ENCODE measurements at regions not wholly inside any gene's neighbourhood (a gene's known extent, or its start where the extent isn't known, plus 50 kb on each side); places are given as distances from the start of the nearest gene placed in this dataset.

GRCh38 chr3:64932666-64933342 lies 245.0 kb upstream of the ADAMTS9 start:
- no peak for DNase-seq (ENCODE audit: low read depth in 1 of 2, low spot score in 1 of 2)
- Histone ChIP-seq H3K4me3 (no peak overlapping the region), H3K9me3 (ENCODE audit: low read depth) (no peaks in the 10 kb centered on the region), H3K27ac (no peak overlapping the region), H3K4me1 (ENCODE audit: low read depth) (no peaks in the 10 kb centered on the region), H3K36me3 (no peaks in the 10 kb centered on the region), H3K27me3 (no peaks in the 10 kb centered on the region)
- no peak for TF ChIP-seq CTCF (IDR thresholded peaks at IDR 0.05; ENCODE audit: low read depth, low read length)

- H3K36me3 ChIP-seq, result no peaks in the 10 kb centered on the region
- H3K27me3 ChIP-seq, result no peaks in the 10 kb centered on the region
- H3K4me3 ChIP-seq, result no peak overlapping the region
- no peak for DNase-seq (ENCODE audit: low read depth in 1 of 2, low spot score in 1 of 2)
- no peaks in the 10 kb centered on the region for H3K4me1 ChIP-seq (ENCODE audit: low read depth)
- no peaks in the 10 kb centered on the region for H3K9me3 ChIP-seq (ENCODE audit: low read depth)
- H3K27ac ChIP-seq, result no peak overlapping the region
- no peak for TF ChIP-seq CTCF (IDR thresholded peaks at IDR 0.05; ENCODE audit: low read depth, low read length)
Observed at GRCh38 chr3:64932016-64932518, 244.3 kb upstream of the ADAMTS9 start.

GRCh38 chr3:64930891-64931290 lies 243.1 kb upstream of the ADAMTS9 start:
- H3K9me3 ChIP-seq (ENCODE audit: low read depth), result no peaks in the 10 kb centered on the region
- no peak overlapping the region for H3K27ac ChIP-seq
- H3K4me3 ChIP-seq, result no peak overlapping the region
- no peaks in the 10 kb centered on the region for H3K27me3 ChIP-seq
- no peaks in the 10 kb centered on the region for H3K4me1 ChIP-seq (ENCODE audit: low read depth)
- no peak for TF ChIP-seq CTCF (IDR thresholded peaks at IDR 0.05; ENCODE audit: low read depth, low read length)
- no peaks in the 10 kb centered on the region for H3K36me3 ChIP-seq
- no peak for DNase-seq (ENCODE audit: low read depth in 1 of 2, low spot score in 1 of 2)

GRCh38 chr3:64928683-64929082 lies 240.9 kb upstream of the ADAMTS9 start:
- no peak for TF ChIP-seq CTCF (IDR thresholded peaks at IDR 0.05; ENCODE audit: low read depth, low read length)
- no peak for DNase-seq (ENCODE audit: low read depth in 1 of 2, low spot score in 1 of 2)
- H3K27ac ChIP-seq, result no peak overlapping the region
- H3K27me3 ChIP-seq, result no peaks in the 10 kb centered on the region
- H3K36me3 ChIP-seq, result no peaks in the 10 kb centered on the region
- H3K9me3 ChIP-seq (ENCODE audit: low read depth), result no peaks in the 10 kb centered on the region
- H3K4me3 ChIP-seq, result no peak overlapping the region
- H3K4me1 ChIP-seq (ENCODE audit: low read depth), result no peaks in the 10 kb centered on the region

- H3K4me3 ChIP-seq, result no peak overlapping the region
- H3K36me3 ChIP-seq, result no peaks in the 10 kb centered on the region
- H3K27me3 ChIP-seq, result no peaks in the 10 kb centered on the region
- no peaks in the 10 kb centered on the region for H3K9me3 ChIP-seq (ENCODE audit: low read depth)
- H3K4me1 ChIP-seq (ENCODE audit: low read depth), result no peaks in the 10 kb centered on the region
- no peak for DNase-seq (ENCODE audit: low read depth in 1 of 2, low spot score in 1 of 2)
- no peak for TF ChIP-seq CTCF (IDR thresholded peaks at IDR 0.05; ENCODE audit: low read depth, low read length)
- no peak overlapping the region for H3K27ac ChIP-seq
Observed at GRCh38 chr3:64927689-64928088, 239.9 kb upstream of the ADAMTS9 start.
